ENCODE measurements at regions not wholly inside any gene's neighbourhood (a gene's known extent, or its start where the extent isn't known, plus 50 kb on each side); places are given as distances from the start of the nearest gene placed in this dataset.
"Not testable (repeated sequence)": the region's sequence is repeated elsewhere in the genome, so short reads cannot be mapped to it uniquely, and the experiment has no call there.

GRCh38 chr2:77578354-77578753, 56.2 kb upstream of the LRRTM4 start:
- Mint-ChIP-seq H3K27ac (no peak overlapping the region), H3K4me1 (no peaks in the 10 kb centered on the region), H3K27me3 (no peaks in the 10 kb centered on the region), H3K9me3 (peaks cover 0 to 3% of the 10 kb centered on the region in 2 donors), H3K4me3 (no peak overlapping the region), H3K36me3 (no peaks in the 10 kb centered on the region)
- DNase-seq (no peak), ATAC-seq (replicated peaks) (no peak)

GRCh38 chr2:77579076-77579769, 57.0 kb upstream of the LRRTM4 start:
- H3K4me3 Mint-ChIP-seq = no peak overlapping the region
- no peak for ATAC-seq (replicated peaks)
- no peaks in the 10 kb centered on the region for H3K27me3 Mint-ChIP-seq
- no peaks in the 10 kb centered on the region for H3K4me1 Mint-ChIP-seq
- H3K9me3 Mint-ChIP-seq = peaks cover 0 to 7% of the 10 kb centered on the region in 2 donors
- H3K36me3 Mint-ChIP-seq = no peaks in the 10 kb centered on the region
- no peak for DNase-seq
- H3K27ac Mint-ChIP-seq = no peak overlapping the region

GRCh38 chr2:77588438-77588837, 66.3 kb upstream of the LRRTM4 start:
- H3K27me3 Mint-ChIP-seq = no peaks in the 10 kb centered on the region
- no peaks in the 10 kb centered on the region for H3K4me1 Mint-ChIP-seq
- DNase-seq (no peak), ATAC-seq (replicated peaks) (no peak)
- H3K36me3 Mint-ChIP-seq = no peaks in the 10 kb centered on the region
- H3K4me3 Mint-ChIP-seq = no peak overlapping the region
- no peak overlapping the region for H3K27ac Mint-ChIP-seq
- peaks cover 0 to 7% of the 10 kb centered on the region in 2 donors for H3K9me3 Mint-ChIP-seq

GRCh38 chr2:77590298-77590917, 68.2 kb upstream of the LRRTM4 start:
- Mint-ChIP-seq H3K36me3 (no peaks in the 10 kb centered on the region), H3K4me3 (no peak overlapping the region), H3K4me1 (no peaks in the 10 kb centered on the region), H3K27ac (no peak overlapping the region), H3K27me3 (no peaks in the 10 kb centered on the region), H3K9me3 (peaks cover 0 to 6% of the 10 kb centered on the region in 2 donors)
- DNase-seq = no peak
- no peak for ATAC-seq (replicated peaks)

- not testable (repeated sequence) for DNase-seq; H3K4me3 Mint-ChIP-seq; H3K27ac Mint-ChIP-seq; H3K9me3 Mint-ChIP-seq; H3K36me3 Mint-ChIP-seq; ATAC-seq (replicated peaks); H3K27me3 Mint-ChIP-seq; H3K4me1 Mint-ChIP-seq
These were observed 70.8 kb upstream of the LRRTM4 start for GRCh38 chr2:77592955-77593354.

GRCh38 chr2:77602771-77603170, 80.6 kb upstream of the LRRTM4 start:
- Mint-ChIP-seq H3K4me1 (no peaks in the 10 kb centered on the region), H3K27ac (no peak overlapping the region), H3K27me3 (no peaks in the 10 kb centered on the region), H3K4me3 (no peak overlapping the region), H3K36me3 (no peaks in the 10 kb centered on the region), H3K9me3 (peaks cover 3 to 6% of the 10 kb centered on the region in 2 donors)
- no peak for DNase-seq
- ATAC-seq (replicated peaks) = no peak

GRCh38 chr2:77604953-77605929, 83.1 kb upstream of the LRRTM4 start:
- H3K36me3 Mint-ChIP-seq = no peaks in the 10 kb centered on the region
- H3K27me3 Mint-ChIP-seq = no peaks in the 10 kb centered on the region
- ATAC-seq (replicated peaks) (no peak), DNase-seq (no peak)
- H3K9me3 Mint-ChIP-seq = peaks cover 3 to 7% of the 10 kb centered on the region in 2 donors
- H3K4me3 Mint-ChIP-seq = no peak overlapping the region
- H3K27ac Mint-ChIP-seq = no peak overlapping the region
- H3K4me1 Mint-ChIP-seq = no peaks in the 10 kb centered on the region

GRCh38 chr2:77608510-77608909, 86.3 kb upstream of the LRRTM4 start:
- ATAC-seq (replicated peaks) = no peak
- H3K4me1 Mint-ChIP-seq = no peaks in the 10 kb centered on the region
- DNase-seq = no peak
- H3K4me3 Mint-ChIP-seq = no peak overlapping the region
- H3K27me3 Mint-ChIP-seq = no peaks in the 10 kb centered on the region
- H3K36me3 Mint-ChIP-seq = no peaks in the 10 kb centered on the region
- peaks cover 0 to 16% of the 10 kb centered on the region in 2 donors for H3K9me3 Mint-ChIP-seq
- H3K27ac Mint-ChIP-seq = no peak overlapping the region

GRCh38 chr2:77629539-77629938, 107.4 kb upstream of the LRRTM4 start:
- H3K9me3 Mint-ChIP-seq = peaks cover 5 to 7% of the 10 kb centered on the region in 2 donors
- no peaks in the 10 kb centered on the region for H3K4me1 Mint-ChIP-seq
- H3K4me3 Mint-ChIP-seq = no peak overlapping the region
- DNase-seq (no peak), ATAC-seq (replicated peaks) (no peak)
- H3K27ac Mint-ChIP-seq = no peak overlapping the region
- H3K36me3 Mint-ChIP-seq = no peaks in the 10 kb centered on the region
- H3K27me3 Mint-ChIP-seq = no peaks in the 10 kb centered on the region

GRCh38 chr2:77631007-77631406, 108.8 kb upstream of the LRRTM4 start:
- Mint-ChIP-seq H3K27me3 (no peaks in the 10 kb centered on the region), H3K4me3 (no peak overlapping the region), H3K27ac (no peak overlapping the region), H3K36me3 (no peaks in the 10 kb centered on the region), H3K9me3 (peaks cover 5 to 7% of the 10 kb centered on the region in 2 donors), H3K4me1 (no peaks in the 10 kb centered on the region)
- DNase-seq = no peak
- ATAC-seq (replicated peaks) = no peak

GRCh38 chr2:77633601-77634000, 111.4 kb upstream of the LRRTM4 start:
- no peak overlapping the region for H3K4me3 Mint-ChIP-seq
- no peak for ATAC-seq (replicated peaks)
- no peaks in the 10 kb centered on the region for H3K27me3 Mint-ChIP-seq
- peaks cover 7 to 8% of the 10 kb centered on the region in 2 donors for H3K9me3 Mint-ChIP-seq
- H3K4me1 Mint-ChIP-seq = peaks cover 0 to 2% of the 10 kb centered on the region in 2 donors
- H3K36me3 Mint-ChIP-seq = no peaks in the 10 kb centered on the region
- no peak for DNase-seq
- no peak overlapping the region for H3K27ac Mint-ChIP-seq

GRCh38 chr2:77640924-77641323, 118.7 kb upstream of the LRRTM4 start:
- H3K36me3 Mint-ChIP-seq = no peaks in the 10 kb centered on the region

GRCh38 chr2:77642339-77642738, 120.2 kb upstream of the LRRTM4 start:
- Mint-ChIP-seq H3K27me3 (no peaks in the 10 kb centered on the region), H3K4me1 (no peaks in the 10 kb centered on the region), H3K4me3 (no peak overlapping the region), H3K36me3 (no peaks in the 10 kb centered on the region), H3K9me3 (peaks cover 4 to 17% of the 10 kb centered on the region in 2 donors), H3K27ac (no peak overlapping the region)
- DNase-seq (no peak), ATAC-seq (replicated peaks) (no peak)

More at GRCh38 chr2:77640924-77641323, 118.7 kb upstream of the LRRTM4 start:
- peaks cover 0 to 2% of the 10 kb centered on the region in 2 donors for H3K4me1 Mint-ChIP-seq
- peaks cover 7 to 17% of the 10 kb centered on the region in 2 donors for H3K9me3 Mint-ChIP-seq
- H3K27me3 Mint-ChIP-seq = no peaks in the 10 kb centered on the region
- H3K27ac Mint-ChIP-seq = no peak overlapping the region
- ATAC-seq (replicated peaks) (no peak), DNase-seq (no peak)
- no peak overlapping the region for H3K4me3 Mint-ChIP-seq

- H3K27ac Mint-ChIP-seq = no peak overlapping the region
- no peak for DNase-seq
- ATAC-seq (replicated peaks) = no peak
- H3K4me3 Mint-ChIP-seq = no peak overlapping the region
- H3K27me3 Mint-ChIP-seq = no peaks in the 10 kb centered on the region
- H3K9me3 Mint-ChIP-seq = peaks cover 3% of the 10 kb centered on the region in 2 donors
- no peaks in the 10 kb centered on the region for H3K4me1 Mint-ChIP-seq
- no peaks in the 10 kb centered on the region for H3K36me3 Mint-ChIP-seq
These were observed 127.7 kb upstream of the LRRTM4 start for GRCh38 chr2:77649856-77650255.

Data from stimulated activated naive B cell treated with anti-CD40 and anti-IgM and Interleukin-4, amounts not matched to agents 10 μg/mL and 1 μg/mL and 100 μg/mL, for 72 hours (primary cell).